ENCODE measurements at regions not wholly inside any gene's neighbourhood (a gene's known extent, or its start where the extent isn't known, plus 50 kb on each side); places are given as distances from the start of the nearest gene placed in this dataset.

GRCh38 chr5:164679461-164679860, 1174.0 kb downstream of the MAT2B start:
- DNase-seq: no peak
- H3K9me3 ChIP-seq (ENCODE audit: control insufficient read depth, low read length): no peaks in the 10 kb centered on the region
- no peak overlapping the region for H3K27ac ChIP-seq (ENCODE audit: insufficient read depth, low read length, poor library complexity, severe bottlenecking)
- H3K27me3 ChIP-seq (replicated peaks; ENCODE audit: control insufficient read depth, insufficient read depth, low read length, poor library complexity, severe bottlenecking): no peaks in the 10 kb centered on the region
- H3K4me1 ChIP-seq (ENCODE audit: control insufficient read depth, insufficient read depth, low read length, poor library complexity, severe bottlenecking): no peaks in the 10 kb centered on the region
- no peak overlapping the region for H3K4me3 ChIP-seq (ENCODE audit: insufficient read depth, low read depth, low read length, poor library complexity, severe bottlenecking)
- H3K36me3 ChIP-seq (ENCODE audit: control insufficient read depth, insufficient read depth, low read length): no peaks in the 10 kb centered on the region

- H3K27ac ChIP-seq (ENCODE audit: insufficient read depth, low read length, poor library complexity, severe bottlenecking): no peak overlapping the region
Observed at GRCh38 chr5:164680216-164680615, 1174.8 kb downstream of the MAT2B start.

GRCh38 chr5:164680812-164681520, 1175.5 kb downstream of the MAT2B start:
- H3K36me3 ChIP-seq (ENCODE audit: control insufficient read depth, insufficient read depth, low read length): no peaks in the 10 kb centered on the region
- no peaks in the 10 kb centered on the region for H3K9me3 ChIP-seq (ENCODE audit: control insufficient read depth, low read length)
- H3K27me3 ChIP-seq (replicated peaks; ENCODE audit: control insufficient read depth, insufficient read depth, low read length, poor library complexity, severe bottlenecking): no peaks in the 10 kb centered on the region
- no peak for DNase-seq
- H3K27ac ChIP-seq (ENCODE audit: insufficient read depth, low read length, poor library complexity, severe bottlenecking): no peak overlapping the region
- H3K4me3 ChIP-seq (ENCODE audit: insufficient read depth, low read depth, low read length, poor library complexity, severe bottlenecking): no peak overlapping the region
- H3K4me1 ChIP-seq (ENCODE audit: control insufficient read depth, insufficient read depth, low read length, poor library complexity, severe bottlenecking): no peaks in the 10 kb centered on the region

More at GRCh38 chr5:164680216-164680615, 1174.8 kb downstream of the MAT2B start:
- Histone ChIP-seq H3K4me1 (ENCODE audit: control insufficient read depth, insufficient read depth, low read length, poor library complexity, severe bottlenecking) (no peaks in the 10 kb centered on the region), H3K36me3 (ENCODE audit: control insufficient read depth, insufficient read depth, low read length) (no peaks in the 10 kb centered on the region), H3K4me3 (ENCODE audit: insufficient read depth, low read depth, low read length, poor library complexity, severe bottlenecking) (no peak overlapping the region), H3K27me3 (replicated peaks; ENCODE audit: control insufficient read depth, insufficient read depth, low read length, poor library complexity, severe bottlenecking) (no peaks in the 10 kb centered on the region), H3K9me3 (ENCODE audit: control insufficient read depth, low read length) (no peaks in the 10 kb centered on the region)
- DNase-seq: no peak

GRCh38 chr5:164687391-164687790, 1182.0 kb downstream of the MAT2B start:
- Histone ChIP-seq H3K4me1 (ENCODE audit: control insufficient read depth, insufficient read depth, low read length, poor library complexity, severe bottlenecking) (no peaks in the 10 kb centered on the region), H3K4me3 (ENCODE audit: insufficient read depth, low read depth, low read length, poor library complexity, severe bottlenecking) (no peak overlapping the region), H3K36me3 (ENCODE audit: control insufficient read depth, insufficient read depth, low read length) (no peaks in the 10 kb centered on the region), H3K9me3 (ENCODE audit: control insufficient read depth, low read length) (no peaks in the 10 kb centered on the region), H3K27ac (ENCODE audit: insufficient read depth, low read length, poor library complexity, severe bottlenecking) (no peak overlapping the region), H3K27me3 (replicated peaks; ENCODE audit: control insufficient read depth, insufficient read depth, low read length, poor library complexity, severe bottlenecking) (no peaks in the 10 kb centered on the region)
- DNase-seq: no peak

- Histone ChIP-seq H3K27ac (ENCODE audit: insufficient read depth, low read length, poor library complexity, severe bottlenecking) (no peak overlapping the region), H3K9me3 (ENCODE audit: control insufficient read depth, low read length) (no peaks in the 10 kb centered on the region), H3K4me3 (ENCODE audit: insufficient read depth, low read depth, low read length, poor library complexity, severe bottlenecking) (no peak overlapping the region), H3K4me1 (ENCODE audit: control insufficient read depth, insufficient read depth, low read length, poor library complexity, severe bottlenecking) (no peaks in the 10 kb centered on the region), H3K27me3 (replicated peaks; ENCODE audit: control insufficient read depth, insufficient read depth, low read length, poor library complexity, severe bottlenecking) (no peaks in the 10 kb centered on the region), H3K36me3 (ENCODE audit: control insufficient read depth, insufficient read depth, low read length) (no peaks in the 10 kb centered on the region)
- no peak for DNase-seq
Observed at GRCh38 chr5:164688437-164688836, 1183.0 kb downstream of the MAT2B start.

- no peak overlapping the region for H3K27ac ChIP-seq (ENCODE audit: insufficient read depth, low read length, poor library complexity, severe bottlenecking)
- H3K4me3 ChIP-seq (ENCODE audit: insufficient read depth, low read depth, low read length, poor library complexity, severe bottlenecking): no peak overlapping the region
- no peaks in the 10 kb centered on the region for H3K4me1 ChIP-seq (ENCODE audit: control insufficient read depth, insufficient read depth, low read length, poor library complexity, severe bottlenecking)
- H3K9me3 ChIP-seq (ENCODE audit: control insufficient read depth, low read length): no peaks in the 10 kb centered on the region
- no peaks in the 10 kb centered on the region for H3K27me3 ChIP-seq (replicated peaks; ENCODE audit: control insufficient read depth, insufficient read depth, low read length, poor library complexity, severe bottlenecking)
- DNase-seq: no peak
- no peaks in the 10 kb centered on the region for H3K36me3 ChIP-seq (ENCODE audit: control insufficient read depth, insufficient read depth, low read length)
Observed at GRCh38 chr5:164708831-164709230, 1203.4 kb downstream of the MAT2B start.

GRCh38 chr5:164713682-164714081, 1208.3 kb downstream of the MAT2B start:
- no peak for DNase-seq
- H3K4me3 ChIP-seq (ENCODE audit: insufficient read depth, low read depth, low read length, poor library complexity, severe bottlenecking): no peak overlapping the region
- H3K36me3 ChIP-seq (ENCODE audit: control insufficient read depth, insufficient read depth, low read length): no peaks in the 10 kb centered on the region
- H3K27ac ChIP-seq (ENCODE audit: insufficient read depth, low read length, poor library complexity, severe bottlenecking): no peak overlapping the region
- H3K27me3 ChIP-seq (replicated peaks; ENCODE audit: control insufficient read depth, insufficient read depth, low read length, poor library complexity, severe bottlenecking): no peaks in the 10 kb centered on the region
- no peaks in the 10 kb centered on the region for H3K9me3 ChIP-seq (ENCODE audit: control insufficient read depth, low read length)
- H3K4me1 ChIP-seq (ENCODE audit: control insufficient read depth, insufficient read depth, low read length, poor library complexity, severe bottlenecking): no peaks in the 10 kb centered on the region

GRCh38 chr5:164721116-164721515, 1215.7 kb downstream of the MAT2B start:
- Histone ChIP-seq H3K9me3 (ENCODE audit: control insufficient read depth, low read length) (no peaks in the 10 kb centered on the region), H3K27me3 (replicated peaks; ENCODE audit: control insufficient read depth, insufficient read depth, low read length, poor library complexity, severe bottlenecking) (no peaks in the 10 kb centered on the region), H3K4me1 (ENCODE audit: control insufficient read depth, insufficient read depth, low read length, poor library complexity, severe bottlenecking) (no peaks in the 10 kb centered on the region), H3K27ac (ENCODE audit: insufficient read depth, low read length, poor library complexity, severe bottlenecking) (no peak overlapping the region), H3K36me3 (ENCODE audit: control insufficient read depth, insufficient read depth, low read length) (no peaks in the 10 kb centered on the region), H3K4me3 (ENCODE audit: insufficient read depth, low read depth, low read length, poor library complexity, severe bottlenecking) (no peak overlapping the region)
- no peak for DNase-seq

- Histone ChIP-seq H3K4me1 (ENCODE audit: control insufficient read depth, insufficient read depth, low read length, poor library complexity, severe bottlenecking) (no peaks in the 10 kb centered on the region), H3K9me3 (ENCODE audit: control insufficient read depth, low read length) (no peaks in the 10 kb centered on the region), H3K27me3 (replicated peaks; ENCODE audit: control insufficient read depth, insufficient read depth, low read length, poor library complexity, severe bottlenecking) (no peaks in the 10 kb centered on the region), H3K4me3 (ENCODE audit: insufficient read depth, low read depth, low read length, poor library complexity, severe bottlenecking) (no peak overlapping the region), H3K27ac (ENCODE audit: insufficient read depth, low read length, poor library complexity, severe bottlenecking) (no peak overlapping the region), H3K36me3 (ENCODE audit: control insufficient read depth, insufficient read depth, low read length) (no peaks in the 10 kb centered on the region)
- DNase-seq: no peak
Observed at GRCh38 chr5:164721656-164722055, 1216.2 kb downstream of the MAT2B start.

GRCh38 chr5:164722702-164723101, 1217.3 kb downstream of the MAT2B start:
- H3K27ac ChIP-seq (ENCODE audit: insufficient read depth, low read length, poor library complexity, severe bottlenecking): no peak overlapping the region
- no peak overlapping the region for H3K4me3 ChIP-seq (ENCODE audit: insufficient read depth, low read depth, low read length, poor library complexity, severe bottlenecking)
- no peaks in the 10 kb centered on the region for H3K4me1 ChIP-seq (ENCODE audit: control insufficient read depth, insufficient read depth, low read length, poor library complexity, severe bottlenecking)
- H3K27me3 ChIP-seq (replicated peaks; ENCODE audit: control insufficient read depth, insufficient read depth, low read length, poor library complexity, severe bottlenecking): no peaks in the 10 kb centered on the region
- no peak for DNase-seq
- no peaks in the 10 kb centered on the region for H3K9me3 ChIP-seq (ENCODE audit: control insufficient read depth, low read length)
- H3K36me3 ChIP-seq (ENCODE audit: control insufficient read depth, insufficient read depth, low read length): no peaks in the 10 kb centered on the region

Measured in effector memory CD4-positive, alpha-beta T cell (primary cell).